IPS-15b (cell line): ENCODE measurements at regions not wholly inside any gene's neighbourhood (a gene's known extent, or its start where the extent isn't known, plus 50 kb on each side); places are given as distances from the start of the nearest gene placed in this dataset.
"Not testable (repeated sequence)": the region's sequence is repeated elsewhere in the genome, so short reads cannot be mapped to it uniquely, and the experiment has no call there.

Experiments
- H3K27me3 ChIP-seq: one replicate; pipeline ENCODE4 v1.6.1; 2013; ENCODE audit warnings: low read length; ENCODE audit not compliant: control insufficient read depth, insufficient read depth
- H3K36me3 ChIP-seq: one replicate; pipeline ENCODE4 v1.6.1; 2013; ENCODE audit warnings: low read length; ENCODE audit not compliant: control insufficient read depth, insufficient read depth
- H3K4me1 ChIP-seq: one replicate; pipeline ENCODE4 v1.6.1; 2013; ENCODE audit warnings: mild to moderate bottlenecking, low read length; ENCODE audit not compliant: control insufficient read depth, insufficient read depth
- H3K4me3 ChIP-seq: one replicate; pipeline ENCODE4 v1.5.1; 2013; ENCODE audit warnings: low read depth, low read length
- H3K9ac ChIP-seq: one replicate; pipeline ENCODE4 v1.6.1; 2013; ENCODE audit warnings: low read depth, mild to moderate bottlenecking, low read length
- H3K9me3 ChIP-seq: one replicate; pipeline ENCODE4 v1.6.1; 2013; ENCODE audit warnings: mild to moderate bottlenecking, low read length; ENCODE audit not compliant: control insufficient read depth, insufficient read depth

- Histone ChIP-seq H3K4me1 (no peaks in the 10 kb centered on the region), H3K36me3 (no peaks in the 10 kb centered on the region), H3K27me3 (no peaks in the 10 kb centered on the region), H3K4me3 (no peak overlapping the region), H3K9ac (no peak overlapping the region), H3K9me3 (no peaks in the 10 kb centered on the region)
These were observed 111.6 kb downstream of the RAMP3 start for GRCh38 chr7:45269192-45269591.

GRCh38 chr7:45278763-45279398 is 121.3 kb downstream of the RAMP3 start:
- Histone ChIP-seq H3K4me1 (no peaks in the 10 kb centered on the region), H3K4me3 (no peak overlapping the region), H3K36me3 (no peaks in the 10 kb centered on the region), H3K9me3 (no peaks in the 10 kb centered on the region), H3K27me3 (no peaks in the 10 kb centered on the region), H3K9ac (no peak overlapping the region)

- H3K36me3 ChIP-seq, H3K27me3 ChIP-seq, H3K4me3 ChIP-seq, H3K4me1 ChIP-seq, H3K9ac ChIP-seq: not testable (repeated sequence)
- peaks cover 10% of the 10 kb centered on the region for H3K9me3 ChIP-seq
These were observed 132.0 kb downstream of the RAMP3 start for GRCh38 chr7:45289611-45290010.

- H3K36me3 ChIP-seq, result no peaks in the 10 kb centered on the region
- no peaks in the 10 kb centered on the region for H3K27me3 ChIP-seq
- H3K9me3 ChIP-seq, result peaks cover 10% of the 10 kb centered on the region
- H3K4me1 ChIP-seq, result no peaks in the 10 kb centered on the region
- no peak overlapping the region for H3K4me3 ChIP-seq
- H3K9ac ChIP-seq, result no peak overlapping the region
These were observed 133.3 kb downstream of the RAMP3 start for GRCh38 chr7:45290880-45291279.

- Histone ChIP-seq H3K9me3 (peaks cover 4% of the 10 kb centered on the region), H3K27me3 (no peaks in the 10 kb centered on the region)
These were observed 134.9 kb downstream of the RAMP3 start for GRCh38 chr7:45292481-45292880.

GRCh38 chr7:45293295-45293942 is 135.8 kb downstream of the RAMP3 start:
- no peak overlapping the region for H3K9ac ChIP-seq
- H3K27me3 ChIP-seq, result no peaks in the 10 kb centered on the region
- H3K4me1 ChIP-seq, result no peaks in the 10 kb centered on the region
- H3K36me3 ChIP-seq, result no peaks in the 10 kb centered on the region
- no peak overlapping the region for H3K4me3 ChIP-seq
- no peaks in the 10 kb centered on the region for H3K9me3 ChIP-seq

More at GRCh38 chr7:45292481-45292880, 134.9 kb downstream of the RAMP3 start:
- H3K9ac ChIP-seq, result no peak overlapping the region
- H3K36me3 ChIP-seq, result no peaks in the 10 kb centered on the region
- no peak overlapping the region for H3K4me3 ChIP-seq
- H3K4me1 ChIP-seq, result no peaks in the 10 kb centered on the region

- Histone ChIP-seq H3K9me3 (no peaks in the 10 kb centered on the region), H3K4me3 (no peak overlapping the region), H3K9ac (no peak overlapping the region), H3K4me1 (no peaks in the 10 kb centered on the region), H3K36me3 (no peaks in the 10 kb centered on the region), H3K27me3 (no peaks in the 10 kb centered on the region)
These were observed 137.0 kb downstream of the RAMP3 start for GRCh38 chr7:45294559-45294958.

GRCh38 chr7:45295222-45295621 is 137.6 kb downstream of the RAMP3 start:
- Histone ChIP-seq H3K27me3 (no peaks in the 10 kb centered on the region), H3K4me1 (no peaks in the 10 kb centered on the region), H3K36me3 (no peaks in the 10 kb centered on the region), H3K9ac (no peak overlapping the region), H3K9me3 (no peaks in the 10 kb centered on the region), H3K4me3 (no peak overlapping the region)

- Histone ChIP-seq H3K4me3 (no peak overlapping the region), H3K4me1 (no peaks in the 10 kb centered on the region), H3K9me3 (no peaks in the 10 kb centered on the region), H3K27me3 (no peaks in the 10 kb centered on the region), H3K9ac (no peak overlapping the region), H3K36me3 (no peaks in the 10 kb centered on the region)
These were observed 139.2 kb downstream of the RAMP3 start for GRCh38 chr7:45296748-45297147.

GRCh38 chr7:45306752-45307305 is 149.2 kb downstream of the RAMP3 start:
- Histone ChIP-seq H3K4me3 (no peak overlapping the region), H3K9me3 (no peaks in the 10 kb centered on the region), H3K9ac (no peak overlapping the region), H3K4me1 (no peaks in the 10 kb centered on the region), H3K27me3 (no peaks in the 10 kb centered on the region), H3K36me3 (no peaks in the 10 kb centered on the region)

GRCh38 chr7:45311597-45311996 is 154.0 kb downstream of the RAMP3 start:
- H3K4me3 ChIP-seq, result no peak overlapping the region
- H3K4me1 ChIP-seq, result no peaks in the 10 kb centered on the region
- no peak overlapping the region for H3K9ac ChIP-seq
- H3K27me3 ChIP-seq, result no peaks in the 10 kb centered on the region
- H3K36me3 ChIP-seq, result peaks cover 2% of the 10 kb centered on the region
- peaks cover 11% of the 10 kb centered on the region for H3K9me3 ChIP-seq

- peaks cover 11% of the 10 kb centered on the region for H3K9me3 ChIP-seq
- H3K36me3 ChIP-seq, H3K4me3 ChIP-seq, H3K9ac ChIP-seq, H3K27me3 ChIP-seq, H3K4me1 ChIP-seq: not testable (repeated sequence)
These were observed 157.9 kb downstream of the RAMP3 start for GRCh38 chr7:45315512-45315911.
